NCI-H446 treated with DMSO at 0.1 percent for 48 hours (cell line): ENCODE measurements at regions not wholly inside any gene's neighbourhood (a gene's known extent, or its start where the extent isn't known, plus 50 kb on each side); places are given as distances from the start of the nearest gene placed in this dataset.

Experiments used
- DNase-seq: peaks from one replicate; lab custom pipeline; 2025; lab: John Stamatoyannopoulos, UW

DNA sequence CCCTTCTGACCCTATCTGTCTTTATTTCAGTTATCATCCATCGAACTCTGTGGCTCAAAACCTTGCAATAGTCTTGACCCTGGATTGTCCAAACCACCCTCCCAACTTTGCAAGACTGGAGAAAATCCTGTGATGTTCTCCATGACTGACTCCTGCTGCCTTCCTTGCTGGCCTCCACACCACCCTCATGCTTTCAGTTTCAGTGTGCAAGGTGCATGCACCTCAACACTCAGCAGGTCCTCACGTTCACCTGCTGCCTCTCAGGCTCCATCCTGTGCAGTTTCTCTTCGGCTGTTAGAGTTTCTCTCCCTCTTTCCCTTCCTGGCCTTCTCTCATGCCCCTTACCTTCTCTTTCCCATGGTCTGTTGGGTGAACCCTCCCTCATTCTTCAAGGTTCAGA lies 59.4 kb upstream of the ASIC2 start:
- no peak for DNase-seq

DNA sequence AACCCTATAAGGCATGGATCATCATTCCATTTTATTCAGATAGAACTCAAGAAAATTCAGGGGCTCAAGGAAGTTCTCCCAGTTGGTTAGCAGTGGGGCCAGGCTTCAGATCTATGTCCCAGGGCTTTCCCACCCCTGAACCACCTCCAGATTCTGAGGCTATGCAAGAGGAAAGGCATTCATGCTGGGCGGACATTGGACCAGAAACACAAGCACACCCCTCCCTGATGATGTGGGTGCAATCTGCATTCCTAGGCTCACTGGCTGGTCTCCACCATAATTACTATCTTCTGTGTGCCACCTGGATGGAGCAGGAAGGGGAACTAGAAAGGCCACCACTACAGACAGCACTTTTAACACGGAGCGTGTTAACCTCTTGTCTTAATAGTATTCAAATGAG lies 63.2 kb upstream of the ASIC2 start:
- DNase-seq = no peak

DNA sequence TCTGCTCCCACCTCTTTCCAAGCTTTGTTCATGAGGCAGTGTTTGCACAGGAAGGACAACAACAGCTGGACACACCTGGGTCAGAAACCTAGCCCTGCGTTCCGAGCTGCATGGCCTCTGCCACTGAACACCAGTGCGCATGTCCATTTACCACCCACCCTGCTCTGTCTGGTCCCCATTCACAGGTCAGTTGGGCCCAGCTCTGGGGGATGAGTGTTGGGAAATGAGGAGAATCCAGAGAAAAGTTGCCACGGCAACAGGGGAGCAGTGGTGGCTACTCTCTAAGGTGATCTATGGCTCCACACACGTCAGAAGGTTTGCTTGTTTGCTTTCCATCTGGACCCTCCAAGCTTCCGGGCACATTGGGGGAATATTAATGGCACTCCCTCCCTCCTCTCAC lies 70.4 kb upstream of the ASIC2 start:
- DNase-seq = no peak

DNA sequence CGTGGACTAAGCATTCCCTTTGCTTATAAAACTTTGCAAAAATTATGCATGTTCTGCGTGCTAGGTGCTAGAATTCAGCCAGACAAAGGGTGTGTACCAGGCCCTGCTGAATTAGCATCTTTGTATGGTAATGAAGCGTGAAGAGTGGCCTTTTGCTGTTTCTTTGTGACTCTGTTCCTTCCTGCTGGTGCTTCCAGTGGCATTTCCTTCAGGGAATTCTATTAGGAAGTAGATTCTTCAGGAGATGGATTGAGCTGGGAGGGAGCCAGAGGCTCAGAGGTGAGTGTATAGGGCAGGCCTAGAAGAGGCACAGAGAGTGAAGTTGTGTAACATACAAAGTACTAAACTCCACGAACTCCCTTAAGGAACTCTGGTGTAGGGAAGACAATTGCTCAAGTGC lies 73.9 kb upstream of the ASIC2 start:
- DNase-seq = no peak

DNA sequence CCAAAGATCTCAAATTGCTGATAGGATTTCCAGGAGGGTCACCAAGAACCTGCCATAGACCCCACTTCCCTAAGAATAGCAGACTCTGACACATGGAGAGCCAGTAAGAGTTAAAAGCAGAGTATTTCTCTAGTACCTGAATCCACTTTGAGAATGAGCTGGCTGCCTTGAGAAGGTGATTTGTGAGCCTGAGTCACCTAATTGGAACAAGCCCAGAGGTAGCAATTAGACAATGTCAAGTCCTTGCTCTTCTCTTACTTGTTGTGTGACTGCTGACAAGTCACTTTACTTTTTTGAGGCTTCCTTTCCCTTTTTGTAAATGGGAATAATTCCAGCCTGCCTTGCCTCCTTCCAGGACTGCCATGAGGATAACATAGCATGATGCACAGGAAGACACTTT lies 76.1 kb upstream of the ASIC2 start:
- no peak for DNase-seq

DNA sequence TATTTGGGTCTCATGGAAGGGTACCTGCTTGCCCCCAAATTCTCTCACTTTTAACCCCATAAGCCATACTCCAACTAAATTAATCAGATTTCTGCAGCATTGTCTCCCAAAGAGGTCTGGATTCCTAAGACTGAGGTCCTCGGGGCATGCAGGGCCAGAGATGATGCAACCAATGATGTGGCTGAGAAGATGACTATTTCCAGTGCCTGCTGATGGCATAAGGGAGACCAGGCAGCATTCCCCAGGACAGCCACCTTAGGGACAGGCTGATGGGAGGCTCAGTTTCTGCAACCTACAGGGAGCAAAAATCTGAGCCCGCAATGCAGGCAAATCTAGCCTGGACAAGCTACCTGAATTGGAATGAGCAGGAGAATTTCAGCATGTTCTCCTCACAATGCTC lies 76.8 kb upstream of the ASIC2 start:
- DNase-seq = no peak

DNA sequence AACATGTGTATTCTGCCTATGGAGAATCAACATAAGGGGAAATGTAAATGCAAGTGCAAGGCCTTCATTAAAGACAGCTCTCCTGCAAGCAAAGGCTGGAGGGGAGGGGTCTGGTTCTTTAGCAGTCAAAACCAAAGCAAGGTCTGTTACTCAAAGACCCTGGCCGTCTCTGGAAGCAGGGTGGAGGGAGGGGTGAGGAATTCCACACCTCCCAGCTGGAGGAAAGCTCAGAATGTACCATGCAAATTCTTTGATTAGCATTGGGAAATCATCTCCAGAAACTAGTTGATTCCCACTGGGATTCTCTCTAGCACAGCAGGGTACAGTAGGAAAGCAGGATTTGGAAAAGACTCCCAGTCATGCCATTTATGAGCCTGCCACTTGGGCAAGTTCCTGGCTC lies 77.3 kb upstream of the ASIC2 start:
- DNase-seq = no peak

DNA sequence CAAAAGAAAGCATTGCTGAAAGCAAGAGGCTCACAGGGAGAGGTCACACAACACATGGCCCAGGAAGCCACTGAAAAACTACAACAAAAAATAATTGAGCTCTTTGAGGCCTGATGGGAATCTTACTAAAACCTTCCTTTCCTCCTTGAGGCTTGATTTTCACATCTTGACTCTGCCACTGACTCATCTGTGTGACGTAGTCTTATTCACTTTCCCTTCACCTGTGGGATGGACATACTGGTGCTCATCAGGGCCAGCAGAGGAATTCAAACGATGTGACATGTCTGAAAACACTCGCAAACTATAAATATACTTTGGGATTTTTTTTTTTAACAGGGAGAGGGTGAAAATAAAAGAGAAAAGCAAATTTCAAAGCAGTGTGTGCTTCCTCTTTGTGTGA lies 78.3 kb upstream of the ASIC2 start:
- DNase-seq = no peak

DNA sequence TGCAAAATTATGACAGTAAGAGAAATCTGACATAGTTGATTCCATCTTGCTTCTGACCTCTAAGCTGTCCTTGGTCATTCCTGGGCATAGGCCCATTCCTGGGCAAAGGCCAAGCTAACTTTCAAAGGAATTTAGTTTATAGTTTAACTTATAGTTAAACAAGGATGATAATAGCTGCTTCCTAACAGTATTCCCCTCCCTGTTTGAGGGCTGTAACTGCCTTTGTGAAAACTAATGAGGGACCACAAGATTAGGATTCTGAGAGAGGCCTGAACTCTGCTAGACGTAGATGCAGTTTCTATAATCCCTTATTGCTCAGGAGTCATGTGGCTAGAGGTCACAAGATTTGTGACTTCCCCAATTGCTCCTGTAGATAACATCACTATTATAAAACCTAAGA lies 80.2 kb upstream of the ASIC2 start:
- no peak for DNase-seq

DNA sequence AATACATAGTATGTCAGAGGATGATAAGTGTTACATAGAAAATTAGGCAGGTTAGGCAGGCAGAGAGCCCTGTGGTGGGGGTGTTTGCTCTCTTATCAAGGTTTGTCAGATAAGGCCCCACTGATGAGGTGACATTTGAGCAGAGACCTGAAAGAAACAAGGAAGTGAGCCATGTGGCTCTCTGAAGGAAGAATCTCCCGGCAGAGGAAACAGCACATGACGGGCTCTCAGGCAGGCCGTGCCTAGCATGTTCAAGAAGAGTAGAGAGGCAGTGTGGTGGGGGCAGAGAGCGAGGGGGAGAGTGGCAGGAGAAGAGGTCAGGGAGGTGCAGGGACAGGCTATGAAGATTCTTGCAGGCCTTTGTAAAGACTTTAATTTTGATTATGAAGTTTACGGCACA lies 82.0 kb upstream of the ASIC2 start:
- DNase-seq = no peak

DNA sequence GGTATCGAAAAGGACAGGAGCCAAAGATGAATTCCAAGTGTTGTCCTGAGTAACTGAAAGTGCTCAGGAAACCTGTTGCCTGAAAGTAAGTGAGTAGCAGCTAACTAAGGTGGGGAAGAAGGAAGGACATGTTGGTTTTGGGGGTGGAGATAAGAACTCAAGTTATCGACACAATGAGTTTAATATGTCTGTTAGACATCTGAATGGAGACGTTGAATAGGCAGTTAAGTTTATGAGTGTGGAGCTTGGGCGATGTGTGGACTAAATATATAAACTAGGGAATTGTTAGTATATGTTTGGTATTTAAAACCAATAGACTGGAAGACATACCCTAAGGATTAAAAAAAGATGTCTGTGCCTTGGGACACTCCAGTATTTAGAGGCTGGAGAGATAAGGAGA lies 82.7 kb upstream of the ASIC2 start:
- no peak for DNase-seq

DNA sequence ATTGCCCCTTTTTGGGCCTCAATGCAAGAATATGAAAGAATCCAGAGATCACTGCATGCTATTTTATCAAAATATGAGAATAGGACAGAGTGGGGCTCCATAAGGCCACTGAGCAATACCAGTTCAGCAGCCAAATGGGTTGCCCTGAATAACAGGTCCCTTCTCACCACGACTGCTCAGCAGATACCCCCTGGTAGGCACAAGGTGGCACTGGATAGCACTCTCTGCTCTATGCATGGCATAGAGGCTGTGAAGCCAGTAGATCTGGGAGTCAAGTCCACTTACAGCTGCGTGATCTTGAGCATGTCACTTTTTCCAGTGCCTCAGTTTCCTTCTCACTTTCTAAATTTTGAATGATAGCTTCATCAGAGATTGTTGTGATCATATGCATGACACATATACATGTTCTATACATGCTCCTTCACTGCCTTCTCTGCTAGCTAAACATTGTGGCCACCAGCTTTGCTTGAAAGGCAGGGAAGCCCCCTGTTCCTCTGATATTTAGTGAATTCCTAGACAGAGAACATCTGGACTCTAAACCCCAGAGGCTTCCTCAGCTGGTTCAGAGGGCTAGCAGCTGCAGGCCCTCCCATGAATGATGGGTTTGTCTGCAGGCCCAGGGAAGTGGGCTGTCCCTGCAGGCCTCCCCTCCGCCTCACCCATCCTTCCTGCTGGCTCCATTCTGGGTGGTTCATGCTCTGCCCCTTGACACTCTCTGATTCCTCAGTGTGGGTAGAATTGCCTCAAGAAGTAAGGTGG lies 84.9 kb upstream of the ASIC2 start:
- DNase-seq = no peak

DNA sequence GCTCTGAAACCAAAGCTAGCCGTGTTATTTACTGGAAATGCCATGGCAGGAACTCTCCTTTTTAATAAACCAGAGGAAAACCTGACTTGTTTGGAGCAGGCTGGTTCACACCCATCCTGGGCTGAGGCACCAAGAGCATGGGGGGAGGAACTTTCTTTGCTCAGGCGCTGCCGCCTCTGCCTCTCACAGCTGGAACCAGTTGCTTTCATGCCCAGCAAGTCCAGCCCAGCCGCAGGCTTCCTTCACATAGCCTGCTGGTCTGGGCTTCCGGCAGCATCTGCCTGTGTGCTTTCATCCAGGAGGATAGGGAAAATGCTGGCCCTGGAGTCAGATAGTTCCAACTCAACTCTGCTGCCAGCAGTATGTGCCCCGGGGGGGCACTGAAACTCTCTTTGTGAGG lies 88.1 kb upstream of the ASIC2 start:
- no peak for DNase-seq

DNA sequence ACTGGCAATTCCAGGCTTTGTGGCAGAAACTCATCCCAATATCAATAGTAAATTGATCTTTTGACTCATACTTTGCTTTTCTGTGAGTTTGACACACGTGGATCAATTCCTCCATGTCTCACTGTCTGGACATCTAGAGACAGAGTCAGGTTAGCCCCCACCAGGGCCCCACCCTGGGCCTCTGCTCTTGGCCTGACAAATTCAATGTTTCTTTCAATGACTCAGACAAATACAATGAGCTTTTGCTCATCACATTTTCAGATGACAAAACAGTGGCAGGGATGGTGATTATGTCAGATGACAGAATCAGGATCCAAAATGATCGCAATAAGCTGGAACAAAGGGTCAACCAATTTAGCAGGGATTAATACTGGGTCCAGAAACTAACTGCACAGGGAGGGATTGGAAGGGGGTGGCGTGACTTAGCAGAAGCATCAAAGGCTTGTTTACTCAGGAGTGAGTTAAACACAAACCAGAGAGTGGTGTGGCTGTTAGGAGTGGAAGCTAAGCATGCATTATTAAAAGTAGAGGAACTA lies 90.5 kb upstream of the ASIC2 start:
- no peak for DNase-seq

DNA sequence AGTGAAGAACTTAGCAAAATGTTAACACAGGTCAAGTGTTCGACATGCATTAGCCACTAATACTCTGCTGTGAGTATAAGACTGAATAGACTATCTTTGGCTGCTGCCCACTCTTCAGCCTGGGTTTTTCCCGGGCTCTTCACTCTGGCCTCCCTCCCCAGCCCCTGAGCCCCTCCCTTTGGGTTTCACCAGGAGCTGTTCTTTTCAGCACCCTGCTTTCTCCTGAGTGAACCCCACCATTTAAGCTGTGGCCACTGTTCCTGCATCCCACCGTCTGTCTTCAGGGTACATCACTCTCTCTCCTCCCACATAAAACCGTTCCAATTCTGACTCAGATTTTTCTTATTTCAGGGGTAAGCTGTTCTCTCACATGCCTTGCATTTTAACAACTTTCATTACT lies 92.0 kb upstream of the ASIC2 start:
- DNase-seq = no peak

DNA sequence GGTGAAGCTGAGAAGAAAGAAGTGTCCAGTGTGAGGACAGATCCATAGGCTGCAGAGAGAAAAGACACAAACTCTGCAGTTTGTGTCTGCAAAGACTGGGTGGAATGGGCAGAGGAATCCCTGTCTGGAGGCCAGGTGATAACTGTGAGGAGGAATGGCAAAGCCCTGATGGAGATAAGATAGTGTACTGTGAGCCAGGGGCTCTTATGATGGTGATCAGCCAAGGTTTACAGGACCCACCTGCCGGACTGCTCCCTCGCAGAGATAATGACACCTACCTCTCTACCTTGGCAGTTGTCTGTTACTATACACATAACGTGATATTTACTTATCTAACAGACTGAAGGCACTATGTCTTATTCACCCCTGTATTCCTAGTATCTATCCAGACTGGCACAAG lies 92.6 kb upstream of the ASIC2 start:
- DNase-seq = no peak

DNA sequence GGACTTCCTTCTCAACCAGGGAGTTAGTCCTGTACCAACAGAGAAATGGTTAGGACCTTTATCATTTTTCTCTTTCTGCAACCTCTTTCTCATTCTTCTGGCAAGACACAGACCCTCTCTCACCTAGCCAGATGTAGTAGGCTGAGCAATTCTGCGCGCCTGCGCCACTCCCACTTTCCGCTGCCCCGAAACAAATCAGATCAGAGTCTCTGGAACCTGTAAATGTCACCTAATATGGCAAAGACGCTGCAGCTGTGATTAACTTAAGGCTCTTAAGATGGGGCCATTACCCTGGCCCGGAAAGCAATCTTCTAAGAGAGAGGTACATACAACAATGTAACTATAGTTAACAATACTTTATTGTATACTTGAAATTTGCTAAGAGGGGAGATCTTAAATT lies 94.3 kb upstream of the ASIC2 start:
- no peak for DNase-seq

DNA sequence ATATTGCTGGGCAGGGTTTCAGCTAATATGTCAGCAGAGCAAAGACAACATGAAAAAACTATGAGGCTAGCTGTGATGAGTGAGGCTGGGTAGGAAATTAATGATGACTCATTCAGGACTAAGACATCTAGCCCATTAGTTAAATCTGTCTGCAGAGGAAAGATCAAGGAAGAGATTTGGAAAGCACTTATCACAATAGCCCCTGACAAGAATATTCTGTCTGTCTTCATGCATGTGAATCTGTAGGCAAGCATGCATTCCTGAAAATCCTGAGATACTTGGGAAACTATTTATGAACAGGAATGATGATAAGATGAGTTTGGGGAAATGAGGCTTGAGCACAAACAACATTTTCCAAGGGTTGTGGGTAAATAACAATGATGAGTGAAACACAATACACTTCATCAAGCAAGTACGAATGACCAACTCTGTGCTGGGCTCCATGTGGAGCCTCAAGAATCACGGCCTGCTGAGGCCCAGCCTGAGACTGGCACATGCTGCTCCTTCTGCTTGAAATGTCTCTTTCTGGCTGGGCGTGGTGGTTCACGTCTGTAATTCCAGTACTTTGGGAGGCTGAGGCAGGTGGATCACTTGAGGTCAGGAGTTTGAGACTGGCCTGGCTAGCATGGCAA lies 96.5 kb upstream of the ASIC2 start:
- DNase-seq = no peak

DNA sequence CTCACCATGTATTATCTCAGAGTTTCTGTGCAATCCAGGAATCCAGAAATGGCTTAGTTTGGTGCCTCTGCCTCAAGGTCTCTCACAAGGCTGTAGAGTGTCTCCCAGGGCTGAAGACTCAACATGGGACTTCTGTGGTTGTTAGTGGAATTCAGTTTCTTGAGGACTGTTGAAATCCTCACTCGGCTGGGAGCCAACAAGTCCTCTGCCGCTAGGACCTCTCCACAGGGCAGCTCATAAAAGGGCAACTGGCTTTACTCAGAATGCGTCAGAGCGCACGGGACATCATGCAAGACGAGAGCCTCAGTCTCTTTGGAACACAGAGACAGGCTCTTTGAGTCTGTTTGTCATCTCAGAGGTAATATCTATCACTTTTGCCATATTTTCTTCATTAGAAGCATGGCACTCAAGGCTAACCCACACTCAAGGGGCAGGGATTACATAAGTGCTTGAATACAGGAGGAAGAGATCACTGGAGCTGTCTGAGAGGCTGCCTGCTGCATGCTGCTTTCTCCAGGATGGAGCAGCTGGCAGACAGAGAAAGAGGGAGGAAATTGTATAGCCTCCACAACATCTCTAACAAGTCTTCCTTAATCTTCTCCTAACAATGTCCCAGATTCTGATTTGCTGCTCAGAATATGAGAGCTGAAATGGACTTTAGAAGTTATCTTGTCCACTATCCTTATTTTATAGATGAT lies 97.5 kb upstream of the ASIC2 start:
- no peak for DNase-seq

DNA sequence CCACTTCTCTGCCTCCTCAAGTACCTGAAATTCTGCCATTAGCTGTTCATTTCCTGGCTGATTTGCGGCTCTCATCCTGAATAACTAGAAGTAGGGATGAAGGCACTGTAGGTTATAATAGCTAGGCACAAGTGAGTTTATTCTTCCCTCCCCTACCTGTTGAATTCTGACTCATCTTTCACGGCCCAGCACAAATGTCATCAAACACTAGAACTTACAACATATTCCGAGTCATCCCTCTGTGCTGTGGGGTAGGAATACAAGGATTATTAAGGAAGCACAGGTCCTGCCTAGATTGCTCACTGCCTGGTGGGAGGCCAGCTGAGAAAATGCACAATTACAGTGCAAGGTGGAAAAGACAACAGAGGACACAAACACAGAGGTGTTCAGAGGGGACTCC lies 103.7 kb upstream of the ASIC2 start:
- DNase-seq = no peak

DNA sequence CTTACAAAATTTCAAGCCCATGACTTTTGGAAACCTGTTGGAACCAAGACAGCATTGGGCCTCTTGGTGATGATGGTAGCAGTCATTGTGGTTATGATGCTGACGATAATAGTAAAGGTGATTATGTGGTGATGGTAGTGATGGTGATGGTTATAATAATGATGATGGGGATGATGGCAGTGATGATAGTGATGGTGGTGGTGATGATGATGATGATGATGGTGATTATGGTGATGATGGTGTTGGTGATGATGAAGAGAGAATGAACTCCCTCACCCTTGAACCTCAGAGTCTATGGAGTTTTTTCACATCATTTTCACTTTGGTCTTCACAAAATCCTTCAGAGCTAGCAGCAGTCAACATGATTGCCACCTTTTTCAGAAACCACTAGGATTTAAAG lies 105.3 kb upstream of the ASIC2 start:
- DNase-seq = no peak

DNA sequence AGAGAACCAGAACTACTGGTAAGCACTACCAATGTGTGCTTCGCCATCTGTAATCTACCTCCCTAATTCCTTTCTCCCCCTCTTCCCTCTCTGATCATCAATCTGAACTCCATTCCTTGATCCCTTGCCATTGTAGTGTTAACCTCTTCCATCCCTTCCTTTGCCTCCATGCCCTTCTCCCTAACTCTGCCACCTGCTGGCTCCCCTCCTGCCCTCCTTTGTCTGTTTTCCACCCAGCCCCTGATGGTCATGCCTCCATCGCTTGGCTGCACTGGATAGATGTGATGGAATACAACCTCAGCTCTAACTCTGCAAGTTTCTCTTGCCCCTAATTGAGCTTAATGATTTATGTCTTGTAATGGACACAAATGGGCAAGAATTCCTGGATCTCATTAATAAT lies 108.2 kb upstream of the ASIC2 start:
- no peak for DNase-seq

DNA sequence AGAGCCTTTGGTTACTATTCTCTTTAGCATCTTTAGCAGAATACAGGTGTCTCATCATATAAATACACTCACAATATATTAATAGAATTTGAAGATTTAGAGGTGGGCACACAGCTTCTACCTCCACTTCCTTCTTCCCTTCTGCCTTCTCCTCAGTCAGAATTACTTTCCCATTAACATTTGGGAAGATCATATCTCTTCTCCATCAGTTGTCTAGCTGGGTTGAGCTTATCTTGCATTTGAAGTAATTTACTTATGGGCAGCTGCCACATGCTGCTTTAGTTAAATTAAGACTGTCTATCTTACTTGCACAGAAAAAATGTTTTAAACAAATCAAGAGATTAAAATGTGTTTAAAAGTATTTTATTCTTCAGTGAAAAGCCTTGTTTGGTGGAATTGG lies 110.1 kb upstream of the ASIC2 start:
- no peak for DNase-seq
